HG02973 (cell line): ENCODE measurements at regions not wholly inside any gene's neighbourhood (a gene's known extent, or its start where the extent isn't known, plus 50 kb on each side); places are given as distances from the start of the nearest gene placed in this dataset.

Source experiments
- ATAC-seq: cut with Tn5 transposase; IDR thresholded peaks from one replicate; pipeline ENCODE4 v1.9.1; 2021; ENCODE audit warnings: moderate library complexity; ENCODE audit not compliant: unreplicated experiment

DNA sequence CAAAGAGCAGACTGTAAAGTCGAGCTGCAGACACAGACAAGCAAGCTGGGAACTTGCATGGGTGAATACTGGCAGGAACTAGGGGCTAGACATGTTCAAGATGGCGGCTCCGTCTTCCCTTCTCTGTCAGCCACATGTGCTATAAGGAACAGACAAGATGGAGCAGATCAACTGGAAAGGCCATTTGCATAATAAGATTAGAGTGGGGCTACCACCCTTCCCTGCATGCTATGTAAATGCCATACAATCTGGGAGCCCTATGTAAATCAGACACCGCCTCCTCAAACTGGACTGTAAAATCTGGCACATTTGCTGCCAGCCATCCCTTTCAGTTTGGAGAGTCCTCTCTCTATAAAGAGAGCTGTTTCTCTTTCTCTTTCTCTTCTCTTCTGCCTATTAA is 640.1 kb upstream of the CDH8 start:
- no peak for ATAC-seq

DNA sequence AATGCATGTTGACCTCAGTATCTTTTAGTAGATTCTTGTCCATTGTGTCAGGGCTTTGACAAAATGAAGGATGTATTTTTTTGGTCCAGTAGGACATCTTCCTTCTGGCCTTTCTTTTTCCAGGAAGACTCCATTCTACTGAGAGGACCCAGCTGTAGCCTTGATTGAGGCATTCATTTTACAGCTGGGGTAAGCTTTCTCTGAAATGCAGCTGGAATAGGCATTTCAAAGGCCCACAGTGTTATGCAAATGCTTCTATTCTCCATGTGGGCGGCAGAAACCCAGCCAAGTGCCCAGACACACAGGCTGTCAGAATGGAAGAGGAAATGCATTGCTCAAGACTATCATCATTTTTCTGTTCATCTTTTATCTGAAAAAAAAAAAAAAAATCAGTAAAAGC is 629.0 kb upstream of the CDH8 start:
- no peak for ATAC-seq

DNA sequence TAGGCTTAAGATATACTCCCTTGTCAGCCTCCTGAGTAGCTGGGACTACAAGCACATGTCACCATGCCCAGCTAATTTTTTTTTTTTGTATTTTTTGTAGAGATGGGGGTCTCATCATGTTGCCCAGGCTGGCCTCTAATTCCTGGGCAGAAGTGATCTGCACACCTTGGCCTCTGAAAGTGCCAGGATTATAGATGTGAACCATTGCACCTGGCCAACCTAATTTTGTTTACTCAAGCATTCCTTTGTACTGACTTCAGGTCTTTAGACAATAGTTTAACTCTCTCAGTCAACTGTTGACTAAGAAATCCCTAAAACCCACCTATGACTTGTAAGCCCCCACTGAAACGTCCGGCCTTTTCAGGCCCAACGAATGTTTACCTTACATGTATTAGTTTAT is 628.3 kb upstream of the CDH8 start:
- ATAC-seq = no peak

DNA sequence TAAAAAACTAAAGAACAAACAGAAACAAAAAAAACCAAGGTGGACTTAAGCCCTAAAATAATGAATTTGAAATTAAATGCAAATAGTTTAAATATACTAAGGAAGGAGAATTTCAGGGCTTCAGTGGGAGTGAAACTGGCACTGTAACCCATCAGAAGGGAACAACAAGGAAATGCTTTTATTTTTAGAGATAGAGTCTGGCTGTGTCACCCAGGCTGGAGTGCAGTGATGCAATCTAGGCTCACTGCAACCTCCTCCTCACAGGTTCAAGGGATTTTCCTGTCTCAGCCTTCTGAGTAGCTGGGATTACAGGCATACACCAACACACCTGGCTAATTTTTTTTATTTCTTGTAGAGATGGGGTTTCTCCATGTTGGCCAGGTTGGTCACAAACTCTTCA is 625.2 kb upstream of the CDH8 start:
- no peak for ATAC-seq

DNA sequence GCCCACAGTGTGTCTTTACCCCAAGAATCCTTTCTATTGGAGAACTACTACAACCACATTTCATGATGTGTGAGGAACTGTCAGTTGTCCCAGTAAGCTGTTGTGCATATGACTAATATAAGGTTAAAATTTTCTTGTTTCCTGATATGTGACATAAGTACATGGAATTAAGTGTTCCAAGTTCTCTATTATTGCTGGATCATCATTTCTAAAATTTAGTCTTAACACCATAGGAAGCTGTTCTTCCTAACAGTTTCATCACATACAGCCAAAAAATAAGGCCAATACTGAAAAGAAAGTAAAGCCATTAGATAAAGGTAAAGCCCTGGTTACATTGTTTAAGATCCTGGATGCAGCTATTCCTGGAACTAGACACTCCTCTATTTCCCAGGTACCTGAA is 620.9 kb upstream of the CDH8 start:
- no peak for ATAC-seq

DNA sequence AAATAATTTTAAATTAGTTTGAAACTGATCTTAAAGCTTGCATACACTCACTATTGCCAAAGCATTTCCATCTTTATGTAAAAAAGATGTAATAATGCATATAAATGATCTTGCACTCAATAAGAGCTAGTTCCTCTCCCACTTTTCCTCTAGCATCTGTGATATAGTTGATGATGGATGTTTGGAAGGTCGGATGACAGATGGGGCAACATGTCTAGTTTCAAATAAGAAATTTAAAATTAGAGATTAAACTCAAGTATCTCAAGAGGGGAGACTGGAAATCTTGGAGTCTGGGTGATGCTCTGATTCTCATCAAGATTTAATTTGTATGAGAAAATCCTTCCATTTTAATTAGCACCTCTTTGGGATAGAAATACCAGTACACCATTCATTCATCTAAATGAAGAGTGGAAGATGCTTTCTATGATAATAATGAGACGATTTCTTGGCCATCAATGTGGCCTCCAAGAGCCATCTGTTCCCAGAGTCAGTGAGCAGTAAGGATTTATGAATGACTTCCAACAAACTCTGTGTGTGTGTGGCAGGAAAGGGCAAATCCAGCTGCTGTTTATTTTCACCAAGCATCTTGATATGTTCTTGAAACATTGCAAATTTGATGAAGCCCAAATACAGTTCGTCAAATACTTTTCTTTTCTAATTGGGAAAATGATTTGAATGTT is 616.3 kb upstream of the CDH8 start:
- no peak for ATAC-seq

DNA sequence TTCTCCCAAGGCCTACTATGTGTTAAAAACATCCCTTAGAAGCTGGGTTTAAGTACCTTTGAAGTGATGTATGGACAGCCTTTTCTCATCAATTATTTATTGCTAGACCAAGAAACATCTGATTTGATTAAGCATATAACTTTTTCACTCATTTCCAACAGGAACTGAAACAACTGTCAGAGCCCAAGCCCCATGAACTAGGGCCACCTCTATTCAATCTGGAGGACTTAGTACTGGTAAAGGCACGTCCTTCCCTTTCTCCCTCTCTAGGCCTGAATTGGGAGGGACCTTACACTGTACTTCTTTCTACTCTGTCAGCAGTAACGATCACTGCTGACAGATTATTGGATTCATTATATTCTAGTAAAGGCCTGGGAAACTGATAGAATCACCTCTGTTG is 612.0 kb upstream of the CDH8 start:
- no peak for ATAC-seq

DNA sequence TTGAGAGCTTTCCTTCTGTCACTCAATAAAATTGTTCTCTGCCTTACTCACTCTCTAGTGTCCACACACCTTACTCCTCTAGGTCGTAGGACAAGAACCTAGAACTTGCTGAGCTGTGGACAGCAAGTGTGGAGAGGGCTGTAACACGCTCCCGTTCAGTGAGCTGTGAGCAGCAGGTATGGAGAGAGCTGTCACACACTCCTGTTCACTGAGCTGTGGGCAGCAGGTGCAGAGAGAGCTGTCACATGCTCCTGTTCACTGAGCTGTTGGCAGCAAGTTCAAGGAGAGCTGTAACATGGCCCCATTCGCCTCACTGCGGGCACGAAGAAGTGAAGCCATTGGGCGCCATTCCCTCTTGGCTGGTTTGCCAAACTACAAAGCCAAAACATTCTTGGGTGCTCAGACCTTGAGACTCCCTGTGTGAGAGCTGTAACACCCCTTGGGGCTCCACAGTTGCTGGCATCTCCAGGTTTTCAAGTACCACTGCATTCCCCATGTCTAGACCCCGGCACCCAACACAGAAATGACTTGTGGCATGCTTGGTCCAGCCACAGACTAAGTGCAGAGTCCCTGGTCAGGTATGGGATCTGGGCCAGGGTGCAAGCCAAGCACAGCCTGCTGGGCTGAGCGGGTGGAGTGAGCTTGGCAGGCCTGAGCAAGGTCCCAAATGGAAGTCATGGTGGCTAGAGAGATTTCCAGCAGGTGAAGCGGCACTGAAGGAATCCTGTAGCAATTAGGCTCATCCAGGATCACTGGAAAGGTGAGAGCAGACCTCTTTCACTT is 608.0 kb upstream of the CDH8 start:
- no peak for ATAC-seq

DNA sequence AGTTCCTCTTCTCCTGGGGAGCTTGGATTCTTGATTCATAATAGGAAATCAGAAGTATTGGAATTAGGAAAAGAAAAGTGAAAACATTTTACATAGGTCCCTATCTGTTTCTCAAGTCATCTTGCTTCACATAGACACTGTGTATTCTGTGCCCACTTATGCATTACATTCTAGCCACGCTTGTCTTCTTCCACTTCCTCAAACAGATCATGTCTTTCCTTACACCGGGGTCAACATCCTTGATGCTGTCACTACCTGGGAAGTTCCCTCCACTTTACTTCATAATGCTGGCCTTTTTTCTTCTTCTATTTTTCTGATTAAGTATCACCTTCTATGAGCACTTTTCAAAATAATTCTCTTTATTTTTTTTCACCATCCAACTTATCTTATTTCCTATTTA is 606.4 kb upstream of the CDH8 start:
- ATAC-seq = no peak

DNA sequence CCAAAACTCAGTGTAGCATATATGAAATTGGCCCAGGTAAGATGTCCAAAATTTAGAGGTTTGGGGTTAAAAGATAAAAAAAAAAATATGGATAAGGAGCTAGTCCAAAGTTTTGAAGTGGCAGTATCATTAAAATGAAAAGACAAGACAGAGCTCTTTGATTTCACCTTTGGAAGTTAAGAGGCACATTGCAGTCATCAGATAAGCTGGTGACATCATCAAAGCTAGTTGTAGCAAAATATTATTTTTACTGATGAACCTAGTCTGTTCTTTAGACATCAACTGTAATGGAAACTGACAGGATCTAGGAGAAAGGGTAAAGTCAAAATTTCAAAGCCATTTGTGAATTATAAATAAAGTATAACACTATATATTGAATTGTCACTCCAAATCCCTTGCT is 603.7 kb upstream of the CDH8 start:
- ATAC-seq = no peak

DNA sequence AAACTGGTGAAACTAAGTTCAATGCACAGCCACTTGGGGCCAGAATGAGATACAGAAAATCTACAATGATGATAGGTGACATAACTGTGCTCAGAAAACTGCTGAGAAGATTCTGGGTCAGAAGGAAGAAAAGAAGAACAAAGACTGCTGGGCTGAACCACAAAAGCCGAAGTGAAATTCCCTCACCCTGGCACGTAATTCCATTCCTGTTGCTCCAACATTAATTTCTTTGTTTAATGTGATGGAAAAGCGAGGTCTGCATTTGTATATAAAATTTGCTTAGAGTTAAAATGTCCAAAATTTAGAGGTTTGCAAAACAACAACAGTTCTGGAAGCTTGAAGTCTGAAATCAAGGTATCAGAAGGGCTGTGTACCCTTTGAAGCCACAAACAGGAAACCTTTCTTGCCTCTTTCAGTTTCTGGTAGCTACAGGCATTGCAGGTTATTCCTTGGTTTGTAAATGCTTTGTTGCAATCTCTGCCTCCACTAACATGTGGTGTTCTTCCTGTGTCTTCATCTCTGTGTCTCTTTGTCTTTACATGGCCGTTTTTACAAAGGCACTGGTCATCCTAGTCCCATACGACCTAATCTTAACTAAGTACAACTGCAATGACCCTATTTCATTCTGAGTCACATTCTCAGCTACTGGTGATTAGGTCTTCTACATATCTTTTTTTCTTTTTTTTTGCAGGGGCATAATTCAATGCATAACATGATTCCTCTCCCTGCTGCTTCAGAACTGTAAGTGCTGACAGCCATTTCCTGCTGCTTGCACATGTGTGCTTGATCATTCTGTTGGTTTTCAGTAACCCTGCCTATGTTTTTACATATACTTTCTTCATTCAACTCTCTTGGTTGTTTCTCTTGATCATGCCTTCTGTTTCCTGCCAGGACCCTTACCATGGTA is 603.0 kb upstream of the CDH8 start:
- ATAC-seq = peak; percentile 69

DNA sequence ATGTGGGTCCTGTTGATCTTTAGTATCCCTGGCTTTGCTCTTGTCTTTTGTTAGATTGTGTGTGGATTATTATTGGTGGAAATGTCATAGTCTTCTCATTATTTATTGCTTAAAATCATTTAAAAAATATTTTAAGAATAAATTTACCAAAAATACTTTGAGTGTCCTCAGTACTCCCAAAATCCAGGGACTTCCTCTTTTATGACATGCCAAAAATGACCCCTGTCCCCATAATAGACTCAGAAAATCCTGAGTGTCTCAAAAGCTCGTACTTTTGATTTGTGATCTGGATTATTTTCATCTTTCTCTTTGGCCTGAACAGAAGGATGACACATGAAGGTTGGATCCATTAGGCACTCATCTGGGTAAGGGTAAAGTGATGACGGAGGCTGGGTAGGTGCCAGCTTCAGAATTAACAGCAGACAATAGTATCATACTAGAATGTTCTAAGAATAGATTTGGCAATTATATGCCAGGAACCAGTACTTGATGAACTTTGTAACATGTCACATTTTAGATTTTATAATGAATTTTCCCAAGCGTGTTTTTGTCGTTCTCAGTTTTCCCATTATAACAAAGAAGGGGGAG is 602.2 kb upstream of the CDH8 start:
- ATAC-seq = no peak

DNA sequence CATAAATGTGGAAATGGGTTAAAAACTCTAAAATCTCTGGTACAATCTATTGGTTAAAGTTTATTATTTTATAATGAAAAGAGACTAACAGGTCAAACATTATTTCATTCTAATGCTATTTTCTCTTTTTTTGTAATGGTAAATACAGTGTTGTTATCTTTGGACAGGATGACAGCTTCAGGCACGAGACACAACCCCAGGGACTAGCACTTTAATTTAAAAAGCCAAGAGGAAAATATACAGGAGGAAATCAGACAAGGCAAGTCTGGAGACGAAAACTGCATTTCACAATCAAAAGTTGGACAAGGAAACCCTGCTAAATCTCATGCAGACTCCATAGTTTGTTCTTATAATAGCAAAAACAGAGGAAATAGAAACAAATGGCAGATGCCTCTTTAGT is 589.1 kb upstream of the CDH8 start:
- ATAC-seq = no peak

DNA sequence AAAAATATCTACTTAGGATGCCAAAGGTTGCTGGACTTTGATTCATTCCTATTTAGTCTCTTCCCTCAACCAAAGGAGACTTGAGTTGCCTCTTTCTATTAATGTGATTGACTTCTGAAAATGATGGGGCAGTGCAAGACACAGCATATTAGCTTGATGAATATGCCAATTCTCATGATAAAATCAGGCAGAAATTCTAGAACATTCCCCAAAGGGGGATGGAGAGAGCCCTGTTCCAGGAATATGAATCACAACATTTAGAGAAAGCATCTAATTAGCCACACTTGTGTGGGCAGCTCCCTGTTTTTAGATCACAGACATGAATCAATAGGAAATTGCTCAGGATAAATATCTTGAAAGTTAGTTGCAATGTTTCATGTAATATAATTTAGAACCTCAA is 584.0 kb upstream of the CDH8 start:
- no peak for ATAC-seq

DNA sequence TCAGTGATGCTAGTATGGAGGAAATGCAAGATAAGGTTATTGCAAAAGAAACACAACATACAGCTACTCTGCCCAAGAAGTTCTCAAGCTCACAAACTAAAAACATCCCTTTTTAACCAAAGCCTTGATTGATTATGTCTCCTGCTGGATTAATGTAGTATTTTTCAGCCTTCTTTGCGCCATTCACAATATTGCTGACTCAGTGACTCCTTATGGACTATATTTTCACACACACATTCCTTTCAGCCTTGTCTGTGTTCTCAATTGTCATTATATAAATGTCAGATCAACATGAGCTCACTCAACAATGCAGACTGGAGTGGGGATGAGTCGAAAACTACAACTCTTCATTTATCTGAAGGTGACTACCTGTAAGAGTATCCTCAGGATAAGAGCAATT is 579.3 kb upstream of the CDH8 start:
- no peak for ATAC-seq

DNA sequence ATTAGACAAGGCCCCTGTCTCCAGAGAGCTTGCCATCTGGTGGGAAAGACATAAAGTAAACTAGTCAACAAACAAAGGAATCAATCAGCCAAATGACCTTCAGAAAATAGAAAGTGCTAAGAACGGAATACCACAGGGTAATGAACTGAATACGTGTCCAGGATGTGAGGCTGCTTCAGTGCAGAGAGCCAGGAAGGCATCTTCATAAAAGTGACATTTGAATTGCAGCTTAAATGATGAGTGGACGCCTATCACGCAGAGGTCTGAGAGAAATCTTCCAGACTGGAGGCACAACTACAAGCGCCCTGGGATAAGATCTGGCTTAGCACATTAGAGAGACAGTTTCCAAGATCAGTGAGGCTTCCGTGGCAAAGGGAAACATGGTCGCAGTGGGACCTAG is 574.1 kb upstream of the CDH8 start:
- ATAC-seq = no peak

DNA sequence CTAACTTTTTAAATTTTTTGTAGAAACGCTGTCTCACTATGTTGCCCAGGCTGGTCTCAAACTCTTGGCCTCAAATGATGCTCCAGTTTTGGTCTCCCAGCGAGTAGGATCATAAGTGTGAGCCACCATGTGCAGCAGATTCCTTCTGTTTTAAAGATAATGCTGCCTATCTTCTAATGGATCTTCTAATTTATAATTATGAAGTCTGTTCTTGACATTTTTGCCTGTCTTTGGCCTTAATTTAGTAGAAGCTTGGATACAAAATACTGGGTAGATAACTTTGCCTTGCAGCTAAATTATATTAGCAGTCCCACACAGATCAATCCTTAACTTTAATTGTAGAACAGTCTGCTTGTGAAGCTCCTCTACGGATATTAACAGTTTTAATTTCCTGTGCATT is 566.6 kb upstream of the CDH8 start:
- no peak for ATAC-seq

DNA sequence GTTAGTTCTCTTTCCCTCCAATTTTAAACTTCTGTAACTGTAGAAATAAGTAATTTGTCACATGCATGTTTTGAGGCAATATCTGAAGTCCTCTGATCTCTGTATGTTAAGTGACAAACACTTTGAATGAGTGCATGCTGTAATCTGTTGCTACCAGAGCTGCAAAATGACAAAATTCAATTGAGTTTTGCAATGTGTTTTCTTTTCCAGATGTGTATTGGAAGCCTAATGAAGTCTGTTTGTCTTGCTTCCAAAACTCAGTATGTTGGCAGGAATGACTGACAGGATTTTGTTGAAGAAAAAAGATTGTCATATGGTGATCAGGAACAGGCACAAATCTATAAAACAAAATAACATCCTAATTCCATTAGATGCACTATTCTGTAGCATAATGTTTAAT is 561.6 kb upstream of the CDH8 start:
- ATAC-seq = no peak

DNA sequence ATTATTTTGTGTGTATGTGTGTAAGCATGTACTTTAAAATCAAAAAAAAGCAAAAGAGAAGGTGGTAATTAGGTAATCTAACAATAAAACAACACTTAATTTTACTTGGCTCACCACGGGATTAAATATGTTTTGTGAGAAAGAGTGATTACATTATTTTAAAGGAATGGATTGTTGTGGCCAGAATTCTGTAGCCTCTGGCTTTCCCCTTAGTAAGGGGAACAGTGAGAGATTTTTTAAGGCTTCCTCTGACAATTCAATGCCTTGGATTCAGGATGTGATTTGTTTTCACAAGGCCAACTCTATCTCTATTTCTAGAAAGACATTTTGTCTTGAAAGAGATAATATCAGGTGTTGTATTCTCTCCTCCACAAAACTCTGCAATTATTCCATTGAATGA is 560.3 kb upstream of the CDH8 start:
- ATAC-seq = no peak

DNA sequence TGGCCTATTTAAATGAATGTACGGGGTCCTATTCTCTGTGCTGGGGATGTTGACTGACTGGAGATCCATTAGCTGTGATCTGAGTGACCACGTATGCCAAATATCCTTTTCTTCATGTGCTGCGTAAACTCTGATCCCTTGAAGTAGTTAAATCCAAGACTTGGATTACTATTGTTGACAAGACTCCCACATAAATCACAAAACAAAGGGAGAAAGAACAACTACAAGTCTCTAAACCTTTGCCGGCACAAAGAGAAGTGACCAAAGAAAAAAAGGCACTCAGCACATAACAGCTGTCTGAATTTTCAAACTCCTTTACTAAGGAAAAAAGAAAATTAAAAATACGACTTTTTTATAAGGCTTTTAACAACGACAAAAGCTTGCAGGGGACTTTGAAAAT is 559.9 kb upstream of the CDH8 start:
- ATAC-seq = no peak

DNA sequence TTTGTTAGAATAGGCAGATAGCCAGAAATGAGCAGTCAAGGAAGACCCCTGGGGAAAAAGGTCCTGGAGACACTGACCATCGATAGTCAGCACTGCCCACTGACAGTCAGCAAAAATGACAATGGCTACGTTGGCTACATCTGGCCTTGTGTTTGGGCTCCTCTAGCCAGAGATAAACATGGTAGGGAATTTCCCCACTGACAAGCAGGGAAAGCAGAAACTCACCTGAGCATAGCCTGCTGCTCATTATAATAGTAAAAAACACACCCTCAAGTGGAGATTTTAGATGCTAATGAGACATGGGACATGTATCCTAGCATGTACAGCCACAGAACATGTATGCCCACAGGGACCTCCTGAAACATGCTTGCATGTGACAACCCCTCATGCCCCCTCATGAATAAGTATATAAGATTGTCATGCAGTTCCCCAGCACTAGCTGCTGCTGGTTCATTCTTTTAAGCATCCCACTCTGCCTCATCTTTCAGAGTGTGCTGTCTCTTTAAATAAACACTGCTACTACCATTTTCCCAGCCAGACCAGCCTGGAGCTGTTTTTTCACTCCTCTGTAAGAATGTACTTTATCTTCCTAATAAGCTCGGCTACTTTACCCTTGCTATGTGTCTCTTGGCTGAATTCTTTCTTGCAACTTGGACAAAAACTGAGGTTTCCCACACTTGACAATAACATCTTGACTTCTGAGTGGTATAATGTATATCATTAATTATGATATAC is 550.1 kb upstream of the CDH8 start:
- no peak for ATAC-seq
